Erythroblast (primary cell): ENCODE measurements at regions not wholly inside any gene's neighbourhood (a gene's known extent, or its start where the extent isn't known, plus 50 kb on each side); places are given as distances from the start of the nearest gene placed in this dataset.

Experiments
- DNase-seq, 2 experiments: peaks; one replicate each; lab custom pipeline; 2025; lab: John Stamatoyannopoulos, UW
- GATA1 ChIP-seq: IDR thresholded peaks from 2 replicates; pipeline ENCODE4 v1.6.1; 2011; ENCODE audit warnings: low read depth, mild to moderate bottlenecking, control low read depth, low read length, moderate library complexity
- POLR2A ChIP-seq: IDR thresholded peaks from 2 replicates; pipeline ENCODE4 v1.6.1; 2011; ENCODE audit warnings: mild to moderate bottlenecking, low read length

DNA sequence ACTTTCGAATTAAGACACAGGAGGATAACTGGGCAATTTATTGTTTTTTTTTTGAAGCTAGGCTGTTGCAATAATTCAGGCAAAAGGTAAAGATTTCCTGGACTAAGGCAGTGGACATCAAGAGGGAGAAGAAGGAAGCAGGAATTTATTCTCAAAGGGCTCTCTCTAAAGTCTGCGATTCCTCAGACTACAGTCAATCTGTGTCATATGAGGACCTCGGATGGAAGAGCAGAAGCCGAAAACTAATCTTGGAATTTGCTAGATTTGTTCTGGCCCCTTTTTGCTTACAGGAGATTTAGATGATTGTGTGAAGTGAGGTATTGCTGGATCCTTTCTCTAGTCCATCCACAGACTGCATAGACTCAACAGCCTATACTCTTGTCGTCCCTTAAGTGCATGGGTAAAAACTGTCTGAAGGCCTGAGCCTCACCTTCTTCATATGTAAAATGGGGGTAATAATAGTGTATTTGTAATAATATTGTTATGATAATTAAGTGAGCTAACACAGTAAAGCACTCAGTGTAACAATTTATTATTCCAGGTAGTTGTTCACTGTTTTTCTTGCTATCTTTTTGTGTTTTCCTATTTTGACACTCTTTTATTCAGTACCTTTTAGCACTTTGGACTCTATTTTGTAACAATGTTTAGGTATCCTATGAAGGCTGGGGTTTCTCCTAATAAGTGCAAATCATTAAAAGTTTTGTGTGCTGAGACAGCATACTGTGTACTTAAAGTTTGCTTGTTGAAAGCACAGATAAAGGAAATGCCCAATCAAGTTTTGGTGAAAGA lies 54.2 kb upstream of the NT5C1B start:
- TF ChIP-seq POLR2A (no peak), GATA1 (no peak)
- no peak for DNase-seq

DNA sequence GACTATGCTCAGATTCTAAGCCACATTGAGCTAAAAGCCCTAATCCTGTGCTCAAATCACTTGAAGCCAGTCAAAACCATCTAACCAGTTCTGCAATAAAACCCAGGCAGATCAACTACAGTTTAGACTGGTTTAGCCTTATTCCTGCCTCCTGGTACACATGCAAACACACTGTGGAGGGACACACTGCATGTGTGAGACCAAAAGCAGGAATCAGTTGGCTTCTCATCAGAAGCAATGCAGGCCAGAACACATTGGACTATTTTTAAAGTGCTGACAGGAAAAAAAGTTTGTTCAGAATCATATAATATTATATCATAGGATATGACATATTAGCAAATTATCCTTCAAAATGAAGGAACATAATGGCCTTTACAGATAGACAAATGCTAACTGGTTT lies 52.5 kb upstream of the NT5C1B start:
- no peak for DNase-seq
- no peak for TF ChIP-seq POLR2A
- no peak for TF ChIP-seq GATA1

- no peak for DNase-seq
These were observed 50.5 kb upstream of the NT5C1B start for GRCh38 chr2:18639756-18640453.

More at GRCh38 chr2:18639756-18640453, 50.5 kb upstream of the NT5C1B start:
- TF ChIP-seq POLR2A (no peak), GATA1 (no peak)
